ENCODE measurements at regions not wholly inside any gene's neighbourhood (a gene's known extent, or its start where the extent isn't known, plus 50 kb on each side); places are given as distances from the start of the nearest gene placed in this dataset.

- TF ChIP-seq CREB1 (CRISPR knock-in tag; IDR thresholded peaks at IDR 0.05; ENCODE audit: low read depth) (no peak), STAT1 (IDR thresholded peaks at IDR 0.05; ENCODE audit: unreplicated experiment) (no peak), REST (IDR thresholded peaks at IDR 0.05; ENCODE audit: unreplicated experiment) (no peak), ZNF331 (CRISPR knock-in tag; IDR thresholded peaks at IDR 0.05; ENCODE audit: low read depth) (no peak)
Measured at GRCh38 chrX:773292-774025, 142.9 kb downstream of the SHOX start (continued).

GRCh38 chrX:771536-771935, 140.9 kb downstream of the SHOX start:
- Histone ChIP-seq H3K4me3 (no peak overlapping the region), H3K27ac (ENCODE audit: low read depth) (no peak overlapping the region), H3K27me3 (ENCODE audit: insufficient read depth) (no peaks in the 10 kb centered on the region), H3F3A (replicated peaks; ENCODE audit: low read depth) (no peaks in the 10 kb centered on the region), H3K36me3 (ENCODE audit: insufficient read depth) (no peaks in the 10 kb centered on the region), H3K9me2 (ENCODE audit: insufficient read depth) (no peaks in the 10 kb centered on the region), H3K4me2 (no peak overlapping the region), H3K79me2 (replicated peaks; ENCODE audit: insufficient read depth) (no peaks in the 10 kb centered on the region), H4K20me1 (replicated peaks; ENCODE audit: insufficient read depth) (no peaks in the 10 kb centered on the region), H2AFZ (no peak overlapping the region), H3K4me1 (ENCODE audit: insufficient read depth) (peaks cover 17% of the 10 kb centered on the region; the same call in 1 of the 2 replicates)
- Mint-ChIP-seq H3K4me1 (peaks cover 3% of the 10 kb centered on the region; the same call in 1 of the 3 replicates), H3K9me3 (peaks cover 94% of the 10 kb centered on the region), H3K27me3 (ENCODE audit: insufficient read depth, low read depth, poor library complexity) (no peaks in the 10 kb centered on the region), H3K36me3 (ENCODE audit: low read depth) (peaks cover 44% of the 10 kb centered on the region), H3K27ac (no peak overlapping the region), H3K4me3 (no peak overlapping the region)
- ATAC-seq: no peak
- DNase-seq (ENCODE audit: low spot score): no peak
- TF ChIP-seq NANOG (IDR thresholded peaks at IDR 0.05; ENCODE audit: borderline replicate concordance) (no peak), ZNF114 (CRISPR knock-in tag; IDR thresholded peaks at IDR 0.05) (no peak), EZH2phosphoT487 (IDR thresholded peaks at IDR 0.05; ENCODE audit: unreplicated experiment) (no peak), ZNF331 (CRISPR knock-in tag; IDR thresholded peaks at IDR 0.05; ENCODE audit: low read depth) (no peak), STAT1 (IDR thresholded peaks at IDR 0.05; ENCODE audit: unreplicated experiment) (no peak), ETS1 (IDR thresholded peaks at IDR 0.05) (no peak), POLR2AphosphoS5 (IDR thresholded peaks at IDR 0.05; ENCODE audit: low read depth) (no peak), CTCF (conservative IDR thresholded peaks at IDR 0.05; ENCODE audit: low read depth in 2 of 2) (no peak), EZH2 (IDR thresholded peaks at IDR 0.05; ENCODE audit: low read depth, unreplicated experiment) (no peak), ZNF462 (CRISPR knock-in tag; IDR thresholded peaks at IDR 0.05) (no peak), CREB1 (CRISPR knock-in tag; IDR thresholded peaks at IDR 0.05; ENCODE audit: low read depth) (no peak)

Measured in GM23338 (cell line).